NCI-H187 treated with DMSO at 0.1 percent for 48 hours (cell line): ENCODE measurements at regions not wholly inside any gene's neighbourhood (a gene's known extent, or its start where the extent isn't known, plus 50 kb on each side); places are given as distances from the start of the nearest gene placed in this dataset.

Source experiments
- DNase-seq: peaks from one replicate; lab custom pipeline; 2025; lab: John Stamatoyannopoulos, UW

DNA sequence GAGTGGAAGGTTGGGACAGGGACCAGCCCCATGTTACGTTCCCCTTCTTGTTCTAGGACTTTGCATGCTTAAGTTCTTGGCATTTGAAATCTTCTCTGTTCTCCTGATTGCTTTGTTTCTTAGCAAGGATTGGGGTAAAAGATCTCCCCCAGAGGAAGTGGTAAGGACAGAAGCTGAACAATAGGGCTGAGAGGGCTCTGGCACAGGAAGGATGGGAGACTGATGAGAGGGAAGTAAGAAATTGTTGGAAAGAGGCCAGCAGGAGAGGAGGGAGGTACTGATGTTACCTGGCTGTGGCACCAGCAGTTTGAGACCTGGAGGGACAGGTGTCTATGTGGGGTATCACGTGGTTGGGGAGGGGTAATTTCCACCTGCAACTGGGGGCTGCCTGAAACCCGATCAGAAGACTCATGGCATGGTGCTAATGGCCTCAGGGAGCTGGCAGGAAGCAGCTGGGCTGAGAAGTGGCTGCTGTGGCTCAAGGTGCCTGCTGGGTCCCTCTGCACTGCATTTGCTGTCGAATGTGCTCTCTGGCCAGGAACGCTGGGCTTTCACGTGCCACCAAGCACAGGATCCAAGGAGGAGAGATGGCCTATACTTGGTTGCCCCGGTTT lies 108.4 kb downstream of the LSM3 start:
- no peak for DNase-seq

GRCh38 chr3:14288177-14288788 lies 109.7 kb downstream of the LSM3 start:
- DNase-seq = no peak

GRCh38 chr3:14288833-14289451 lies 110.3 kb downstream of the LSM3 start:
- DNase-seq = no peak

DNA sequence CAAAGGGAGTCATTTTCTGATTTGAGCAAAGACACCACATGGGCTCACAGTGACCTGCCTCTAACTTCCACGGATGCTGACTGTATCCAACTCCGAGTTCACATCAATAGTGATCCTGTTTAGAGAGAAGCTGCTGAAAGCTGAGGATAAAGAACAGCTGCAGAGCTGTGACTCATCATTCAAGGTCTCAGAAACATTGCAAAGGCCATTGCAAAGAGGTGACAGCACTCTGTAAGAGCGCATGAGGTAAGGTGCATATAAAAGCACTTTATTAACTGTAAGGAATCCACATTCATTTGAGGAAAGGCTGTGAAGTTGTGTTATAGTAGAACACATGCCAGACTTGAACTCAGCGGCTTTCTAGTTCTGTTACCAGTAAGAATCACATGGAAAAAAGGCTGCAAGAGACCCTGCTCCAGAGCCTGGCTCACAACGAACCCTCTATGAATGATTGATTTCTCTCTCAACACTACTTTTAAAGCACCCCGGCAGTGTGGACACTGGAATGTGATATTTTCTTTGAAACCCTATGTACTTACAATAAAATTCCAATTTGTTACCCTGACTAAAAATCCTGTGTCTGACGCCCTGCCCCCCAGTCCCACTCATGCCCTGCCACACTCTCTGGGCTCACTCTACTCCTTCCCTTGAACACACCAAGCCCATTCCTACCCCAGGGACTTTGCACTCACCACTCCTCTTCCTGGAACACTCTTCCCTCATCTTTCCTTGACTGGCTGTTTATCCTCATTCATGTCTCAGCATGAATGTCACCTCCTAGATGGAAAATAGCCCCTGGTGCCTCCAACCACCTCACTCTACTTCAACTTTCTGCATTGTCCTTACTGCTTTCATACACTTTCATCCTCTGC lies 111.2 kb downstream of the LSM3 start:
- no peak for DNase-seq

DNA sequence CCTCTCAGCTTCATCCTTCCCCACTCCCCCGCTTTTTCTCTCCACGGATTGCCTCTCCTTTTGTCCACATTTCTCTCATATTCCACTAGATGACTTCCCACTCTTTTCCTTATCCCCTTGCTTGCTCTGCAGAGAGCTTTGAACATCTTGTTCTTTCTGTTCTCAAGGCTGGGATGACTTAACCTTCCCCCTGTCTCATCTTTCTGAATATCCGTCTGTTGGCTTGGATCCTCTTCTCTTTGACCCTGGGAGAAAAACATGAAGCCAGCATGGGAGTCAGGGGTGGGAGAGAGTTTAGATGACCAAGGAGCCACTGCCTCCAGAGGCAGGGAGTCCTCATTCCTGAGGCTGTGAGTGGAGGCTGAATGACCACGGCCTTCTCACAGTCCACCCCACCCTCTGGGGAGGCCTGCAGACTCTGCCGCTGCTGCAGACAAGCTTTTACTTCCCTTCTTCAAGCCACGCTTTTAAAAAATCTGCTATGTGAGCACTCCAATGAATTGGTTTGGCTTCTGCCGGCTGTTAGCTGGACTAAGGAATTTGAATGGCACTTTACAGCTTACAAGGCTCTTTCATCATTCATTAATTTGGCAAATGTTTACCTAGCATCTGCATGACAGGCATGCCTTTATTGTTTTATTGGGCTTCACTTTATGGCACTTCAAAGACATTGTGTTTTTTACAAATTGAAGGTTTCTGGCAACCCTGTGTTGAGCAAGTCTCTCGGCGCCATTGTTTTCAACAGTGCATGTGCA lies 111.6 kb upstream of the SLC6A6 start:
- no peak for DNase-seq

- no peak for DNase-seq
These were observed 107.4 kb upstream of the SLC6A6 start for GRCh38 chr3:14295037-14295436.

DNA sequence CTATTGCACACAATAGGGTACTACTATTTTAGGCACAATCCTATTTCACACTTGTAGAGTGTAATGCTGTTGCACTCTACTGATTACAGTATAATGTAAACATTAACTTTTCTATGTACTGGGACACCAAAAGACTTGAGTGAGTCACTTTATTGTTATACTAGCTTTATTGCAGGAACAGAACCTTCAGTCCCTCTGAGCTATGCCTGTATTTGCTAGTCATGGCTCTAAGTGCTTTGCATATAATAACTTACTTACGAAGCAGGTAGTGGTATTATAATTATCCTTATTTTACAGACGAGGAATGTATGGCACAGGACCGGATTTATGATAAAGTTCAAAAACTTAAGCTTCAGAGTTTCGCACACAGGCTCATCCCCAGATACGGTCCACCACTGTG lies 106.6 kb upstream of the SLC6A6 start:
- DNase-seq = no peak

- DNase-seq = no peak
These were observed 105.1 kb upstream of the SLC6A6 start for GRCh38 chr3:14297305-14297704.

- DNase-seq = no peak
These were observed 104.6 kb upstream of the SLC6A6 start for GRCh38 chr3:14297784-14298236.

- no peak for DNase-seq
These were observed 104.0 kb upstream of the SLC6A6 start for GRCh38 chr3:14298442-14298841.

GRCh38 chr3:14298991-14299555 lies 103.3 kb upstream of the SLC6A6 start:
- no peak for DNase-seq

DNA sequence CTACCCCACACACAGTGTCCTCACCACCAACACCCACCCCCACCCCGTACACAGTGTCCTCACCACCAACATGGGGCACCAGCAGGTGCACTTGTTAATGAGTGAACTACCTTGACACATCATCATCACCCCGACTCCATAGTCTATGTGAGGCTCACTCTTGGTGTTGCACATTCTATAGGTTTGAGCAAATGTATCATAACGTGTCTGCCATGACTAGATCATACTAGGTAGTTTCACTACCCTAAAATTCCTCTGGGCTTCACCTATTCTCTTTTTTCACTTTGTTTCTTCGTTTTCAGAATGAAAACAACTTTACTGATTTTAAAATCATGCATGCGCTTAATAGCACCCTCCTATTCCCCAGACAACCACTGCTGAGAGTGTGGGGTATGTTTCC lies 102.6 kb upstream of the SLC6A6 start:
- DNase-seq = no peak

DNA sequence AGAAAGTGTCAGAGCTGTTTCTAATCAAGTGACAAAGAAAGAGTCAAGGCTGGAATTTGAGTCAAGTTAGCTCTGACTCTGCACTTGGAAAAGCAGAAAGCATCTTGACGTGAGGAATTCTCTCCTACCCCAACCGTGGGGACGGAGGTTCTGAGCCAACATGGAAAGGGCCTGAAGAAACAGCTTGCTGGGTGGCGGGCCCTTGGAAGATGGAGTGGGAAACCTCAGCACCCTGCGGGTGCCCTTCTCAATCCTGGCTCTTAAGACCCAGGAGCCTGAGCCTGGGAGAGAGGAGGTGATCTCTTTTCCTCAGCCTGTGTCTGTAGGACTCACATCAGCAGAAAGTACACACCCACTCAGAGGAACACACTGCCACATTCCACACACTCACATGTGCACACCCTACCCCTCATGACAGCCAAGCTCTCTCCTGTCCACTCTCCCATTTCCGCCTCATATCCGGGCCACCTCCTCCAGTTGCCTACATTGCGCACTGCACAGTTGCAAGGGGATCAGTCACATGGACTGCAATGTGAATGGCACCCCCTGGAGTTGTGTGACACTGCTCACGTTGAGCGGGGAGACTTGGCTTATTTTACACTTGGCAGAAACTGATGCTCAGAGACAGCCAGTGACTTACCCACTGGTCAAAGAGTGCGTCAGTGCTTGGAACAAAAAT lies 101.5 kb upstream of the SLC6A6 start:
- no peak for DNase-seq

- DNase-seq = no peak
These were observed 100.8 kb upstream of the SLC6A6 start for GRCh38 chr3:14301558-14301957.

- no peak for DNase-seq
These were observed 98.9 kb upstream of the SLC6A6 start for GRCh38 chr3:14303336-14304100.

- no peak for DNase-seq
These were observed 98.0 kb upstream of the SLC6A6 start for GRCh38 chr3:14304101-14305045.

DNA sequence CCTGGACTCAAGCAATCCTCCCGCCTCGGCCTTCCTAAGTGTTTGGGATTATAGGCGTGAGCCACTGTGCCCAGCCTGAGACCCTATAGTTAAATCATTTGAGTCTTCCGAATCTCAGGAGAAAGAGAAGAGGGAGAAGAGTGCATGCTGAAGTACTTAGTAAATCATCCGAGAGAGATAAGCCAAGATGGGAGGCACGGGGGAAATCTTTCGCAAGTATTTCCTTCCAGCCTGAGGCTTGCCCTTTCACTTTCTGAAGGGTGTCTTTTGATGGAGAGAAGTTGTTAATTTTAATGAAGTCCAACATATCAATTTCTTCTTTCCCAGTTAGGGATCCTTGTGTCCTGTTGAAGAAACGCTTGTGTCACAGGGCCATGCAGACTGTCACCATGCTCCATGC lies 97.1 kb upstream of the SLC6A6 start:
- DNase-seq = no peak

DNA sequence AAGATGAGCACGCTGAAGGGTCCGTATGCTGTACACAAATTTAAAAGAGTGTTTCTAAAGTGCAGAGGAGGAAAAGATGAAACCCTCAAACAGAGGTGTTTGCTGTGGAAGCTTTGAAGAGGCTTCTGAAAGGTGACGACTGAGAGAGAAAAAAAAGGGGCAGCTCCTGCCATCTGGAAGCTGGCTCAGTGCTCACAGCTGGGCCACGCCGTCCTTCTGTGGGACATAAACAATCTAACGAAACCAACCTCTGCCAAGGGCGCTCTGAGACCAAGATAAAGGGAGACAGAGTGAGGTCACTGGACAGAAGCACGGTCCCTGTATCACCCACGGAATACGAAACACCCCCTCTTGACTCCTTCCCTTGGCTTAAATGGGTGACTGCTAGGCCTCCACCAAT lies 96.3 kb upstream of the SLC6A6 start:
- DNase-seq = no peak

GRCh38 chr3:14307656-14308302 lies 94.6 kb upstream of the SLC6A6 start:
- no peak for DNase-seq
